CD4-positive, alpha-beta T cell treated with Interferon alpha-2 for 1 hour (primary cell): ENCODE measurements at regions not wholly inside any gene's neighbourhood (a gene's known extent, or its start where the extent isn't known, plus 50 kb on each side); places are given as distances from the start of the nearest gene placed in this dataset.

ENCODE experiments used
- DNase-seq, 2 donors: peaks; one replicate each; pipeline ENCODE4 v3.0.0-alpha.2; 2020 to 2022

DNA sequence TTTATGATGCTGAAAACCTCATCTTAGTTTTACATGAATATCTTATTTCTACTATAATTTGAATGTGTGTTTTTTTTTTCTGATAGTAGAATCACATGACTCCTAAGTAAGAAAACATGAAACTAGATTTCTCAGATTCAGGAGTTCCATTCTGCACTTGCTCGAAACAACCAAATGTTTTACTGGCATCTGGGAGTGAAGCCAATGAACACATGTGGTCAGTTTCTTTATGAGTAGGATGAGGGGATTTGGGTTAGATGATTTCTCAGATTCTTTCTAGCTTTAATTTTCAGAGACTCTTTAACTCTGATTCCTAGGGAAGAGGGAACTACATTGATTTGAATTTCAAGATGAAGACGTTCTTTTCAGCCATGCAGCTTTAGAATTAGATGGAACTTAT is 225.0 kb upstream of the NT5C1B start:
- DNase-seq = no peak

DNA sequence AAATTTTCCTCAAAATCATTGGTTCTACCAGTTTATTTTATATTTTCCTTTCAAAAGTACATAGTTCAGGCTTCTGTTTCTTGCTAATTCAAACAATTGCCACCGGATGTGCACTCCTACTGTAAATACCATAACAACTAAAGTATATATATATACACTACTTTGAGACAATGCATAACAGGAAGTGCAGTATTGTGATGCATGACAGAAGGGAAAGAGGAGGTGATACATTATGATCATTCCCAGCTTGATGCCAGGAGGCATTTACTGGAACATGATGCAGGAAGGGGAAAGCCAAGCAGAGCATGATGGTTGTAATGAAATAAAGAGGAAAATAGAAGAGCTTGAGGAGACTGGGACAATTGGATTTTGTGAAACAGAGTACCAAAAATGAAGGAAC is 215.2 kb upstream of the NT5C1B start:
- DNase-seq = no peak

DNA sequence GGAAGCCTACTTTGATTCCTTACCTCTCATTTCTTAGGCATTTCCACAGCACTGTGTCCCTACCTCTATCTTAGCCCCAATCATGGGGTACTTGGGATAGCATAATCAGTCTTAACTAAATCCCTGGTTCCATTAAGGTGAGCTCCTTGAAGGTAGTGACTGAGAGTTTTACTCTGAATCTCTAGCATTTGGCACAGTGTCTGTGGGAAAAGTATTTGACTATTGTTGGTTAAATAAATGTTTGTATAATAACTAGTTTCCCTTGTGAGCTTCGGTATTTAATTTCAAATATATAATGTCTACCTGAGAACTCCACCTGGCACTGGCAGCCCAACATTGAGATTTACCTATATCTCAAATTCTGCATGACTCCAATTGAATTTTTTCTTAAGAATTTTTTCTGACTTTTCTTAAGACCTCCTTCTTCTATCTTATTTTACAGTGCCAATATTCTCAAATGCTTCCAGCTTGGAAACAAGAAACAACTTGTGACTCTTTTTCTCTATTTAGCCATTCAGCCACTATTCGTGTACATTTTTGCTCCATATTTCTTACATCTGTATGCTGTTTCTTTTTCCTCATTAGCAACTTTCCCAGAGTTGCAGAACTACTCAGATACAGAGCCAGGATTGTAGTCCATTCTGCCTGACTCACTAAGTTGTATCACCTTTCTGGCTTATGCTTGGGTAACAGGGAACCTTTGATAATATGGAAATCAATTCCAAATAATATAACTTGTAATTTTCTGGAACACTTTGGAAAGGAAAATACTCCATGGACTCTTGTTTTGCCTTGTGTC is 214.0 kb upstream of the NT5C1B start:
- DNase-seq = no peak

DNA sequence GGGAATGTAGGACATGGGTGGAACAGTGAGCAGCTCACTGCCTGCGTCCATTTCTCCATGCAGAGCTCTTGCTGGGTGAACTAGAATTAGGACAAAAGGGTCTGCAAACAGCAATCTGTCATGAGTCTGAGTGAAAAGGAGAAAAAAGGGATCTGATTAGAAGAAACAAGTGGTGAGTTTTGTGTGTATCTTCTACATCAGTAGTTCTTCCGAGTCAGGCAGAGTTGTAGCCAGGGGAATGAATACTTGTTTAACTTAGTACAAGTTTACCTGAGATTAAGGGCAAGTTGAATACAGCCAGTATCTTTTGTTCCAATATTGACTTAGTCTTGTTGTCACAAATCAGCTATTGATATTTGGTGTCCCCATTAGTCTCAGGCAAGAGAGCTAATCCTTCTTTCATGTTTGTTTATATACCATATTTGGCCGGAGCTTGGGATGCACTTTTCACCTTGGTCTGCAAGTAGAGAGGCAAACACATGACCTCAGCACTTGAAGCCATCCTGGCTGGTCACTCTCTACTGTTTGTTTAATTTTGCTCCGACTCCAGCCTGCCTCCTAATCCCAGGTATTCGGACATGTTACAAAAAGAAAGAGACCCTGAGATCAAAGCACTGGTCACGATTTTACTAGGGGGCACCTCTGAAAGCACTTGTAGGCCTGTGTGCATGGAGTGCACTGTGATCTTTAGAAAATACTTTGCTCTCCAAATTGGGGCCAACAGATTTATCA is 211.0 kb upstream of the NT5C1B start:
- no peak for DNase-seq

DNA sequence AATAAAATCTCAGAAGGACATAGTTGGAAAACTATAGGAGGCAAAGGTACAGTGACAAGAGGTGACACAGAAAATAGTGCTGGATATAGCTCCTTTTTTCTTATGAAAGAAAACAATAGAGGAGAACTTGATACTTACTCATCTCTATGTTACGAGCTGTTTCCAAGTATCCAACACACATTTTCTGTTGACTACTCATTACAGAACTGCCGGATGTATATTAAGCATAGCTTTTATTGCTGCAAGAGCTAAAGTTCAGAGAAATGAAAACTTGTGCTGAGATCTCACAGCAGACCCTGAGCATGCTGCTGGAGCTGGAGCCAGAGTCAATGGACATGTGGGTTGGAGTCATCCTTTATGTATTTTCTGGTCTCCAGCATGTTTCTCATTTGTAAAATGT is 210.0 kb upstream of the NT5C1B start:
- no peak for DNase-seq

DNA sequence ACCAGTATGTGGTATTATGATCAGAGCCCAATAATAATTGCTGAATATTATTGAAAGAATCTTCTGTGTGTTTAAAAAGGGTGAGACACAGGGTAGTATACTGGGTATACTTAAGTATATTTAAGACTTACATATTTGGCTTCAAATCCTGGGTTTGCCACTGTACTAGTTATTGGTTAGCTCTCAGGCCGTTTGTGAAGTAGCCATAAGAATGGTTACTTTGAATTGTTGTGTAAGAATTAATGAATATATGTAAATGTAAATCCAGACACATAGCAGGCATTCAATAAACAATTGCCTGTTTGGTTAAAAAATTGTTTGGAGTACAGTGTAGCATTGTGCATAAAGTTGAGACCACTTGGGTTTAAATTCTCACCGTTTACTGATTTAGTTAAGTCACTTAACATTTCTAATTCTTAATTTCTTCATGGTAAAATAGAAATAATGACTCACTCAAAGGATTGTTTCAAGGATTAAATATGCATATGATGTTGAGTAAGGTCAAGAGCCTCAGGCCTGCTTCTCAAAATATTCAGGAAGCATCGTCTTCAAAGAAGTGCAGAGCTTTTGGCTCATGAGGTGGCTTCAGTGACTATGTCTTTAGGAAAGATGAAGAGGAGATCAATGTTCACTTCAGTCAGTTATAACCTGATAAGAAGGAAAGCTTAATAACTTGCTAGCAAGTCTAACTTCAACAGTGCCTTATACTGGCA is 207.9 kb upstream of the NT5C1B start:
- DNase-seq = no peak

DNA sequence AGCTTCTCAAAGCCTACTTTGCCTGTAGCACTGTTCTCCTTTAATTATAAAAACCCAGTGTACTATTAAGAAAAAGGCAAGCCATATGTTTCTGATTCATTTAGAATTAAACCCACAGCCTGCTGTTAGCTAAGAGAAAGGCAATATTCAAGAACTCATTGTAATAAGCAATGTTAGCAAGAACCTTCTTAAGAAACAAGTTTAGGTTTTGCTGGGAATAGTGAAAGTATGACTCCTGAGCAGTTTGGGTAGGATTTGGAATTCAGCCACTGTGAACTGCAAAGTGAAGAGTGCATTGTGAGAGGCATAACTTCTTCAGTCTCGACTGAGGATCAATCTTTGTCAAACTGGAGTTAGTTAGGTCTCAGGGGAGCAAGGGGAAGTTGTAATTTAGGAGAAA is 206.5 kb upstream of the NT5C1B start:
- no peak for DNase-seq

DNA sequence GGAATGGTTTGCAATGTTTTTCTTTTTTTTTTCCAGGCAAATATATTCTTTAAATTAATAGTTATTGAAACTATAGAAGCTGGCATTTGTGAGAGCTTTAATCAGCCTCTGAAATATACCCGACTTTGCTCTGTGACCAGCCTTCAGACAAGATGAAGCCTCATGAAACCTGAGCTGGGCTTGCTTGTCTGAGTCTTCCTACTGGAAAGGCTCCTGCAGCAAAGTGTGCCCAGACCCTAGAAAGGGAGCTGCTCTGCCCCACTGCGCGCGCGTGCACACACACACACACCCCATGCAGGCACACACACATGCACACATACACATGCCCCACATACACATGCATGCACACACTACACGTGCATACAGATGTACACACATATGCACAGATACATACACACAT is 203.3 kb upstream of the NT5C1B start:
- no peak for DNase-seq

DNA sequence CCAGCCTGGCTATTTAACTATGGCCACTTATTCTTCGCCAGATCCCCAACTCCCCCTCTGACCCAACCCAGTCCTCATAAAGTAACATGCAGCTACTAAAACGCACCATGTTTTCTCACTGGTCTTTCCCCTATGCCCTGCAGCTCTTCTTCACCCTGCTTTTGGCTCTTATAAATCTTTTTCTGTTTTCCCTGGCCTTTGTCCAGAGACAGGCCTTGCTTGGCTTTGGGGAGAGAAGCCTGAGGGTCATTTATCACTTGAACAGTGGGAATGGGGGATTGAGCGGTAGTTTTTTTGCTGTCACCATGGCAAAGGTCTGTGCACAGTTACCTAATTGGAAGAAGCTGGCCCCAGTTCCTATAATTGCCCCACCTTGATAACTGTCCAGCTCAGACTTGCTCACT is 202.9 kb upstream of the NT5C1B start:
- DNase-seq = no peak

DNA sequence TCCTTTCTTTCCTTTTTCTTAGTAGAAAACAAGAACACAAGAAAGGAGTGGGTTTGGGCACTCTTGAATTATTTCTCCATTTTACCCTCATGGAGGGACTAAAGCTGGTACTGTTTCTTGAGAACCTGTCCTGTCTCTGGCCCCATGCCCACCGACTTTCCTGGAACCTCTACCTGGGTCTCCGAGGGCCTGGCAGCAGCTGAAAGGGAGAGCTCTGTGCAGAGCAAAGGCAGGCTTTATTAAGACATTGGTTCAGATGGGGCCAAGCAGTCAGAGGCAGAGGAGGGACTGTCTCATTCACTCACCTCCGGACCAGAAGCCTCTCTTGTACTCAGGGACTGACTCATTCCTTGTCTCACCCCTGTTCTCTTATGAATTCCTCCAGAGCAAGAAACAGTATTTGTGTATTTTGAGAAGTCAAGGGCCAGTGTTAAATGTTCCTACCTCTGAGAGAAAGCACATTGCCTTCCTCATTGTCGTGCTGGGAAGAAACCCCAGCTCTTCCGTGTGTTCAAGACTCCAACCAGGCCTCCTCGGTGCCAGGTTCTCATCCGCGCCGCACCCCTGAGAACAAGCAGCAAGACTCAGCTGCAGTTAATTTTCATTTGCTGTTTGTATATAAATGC is 201.9 kb upstream of the NT5C1B start:
- no peak for DNase-seq

DNA sequence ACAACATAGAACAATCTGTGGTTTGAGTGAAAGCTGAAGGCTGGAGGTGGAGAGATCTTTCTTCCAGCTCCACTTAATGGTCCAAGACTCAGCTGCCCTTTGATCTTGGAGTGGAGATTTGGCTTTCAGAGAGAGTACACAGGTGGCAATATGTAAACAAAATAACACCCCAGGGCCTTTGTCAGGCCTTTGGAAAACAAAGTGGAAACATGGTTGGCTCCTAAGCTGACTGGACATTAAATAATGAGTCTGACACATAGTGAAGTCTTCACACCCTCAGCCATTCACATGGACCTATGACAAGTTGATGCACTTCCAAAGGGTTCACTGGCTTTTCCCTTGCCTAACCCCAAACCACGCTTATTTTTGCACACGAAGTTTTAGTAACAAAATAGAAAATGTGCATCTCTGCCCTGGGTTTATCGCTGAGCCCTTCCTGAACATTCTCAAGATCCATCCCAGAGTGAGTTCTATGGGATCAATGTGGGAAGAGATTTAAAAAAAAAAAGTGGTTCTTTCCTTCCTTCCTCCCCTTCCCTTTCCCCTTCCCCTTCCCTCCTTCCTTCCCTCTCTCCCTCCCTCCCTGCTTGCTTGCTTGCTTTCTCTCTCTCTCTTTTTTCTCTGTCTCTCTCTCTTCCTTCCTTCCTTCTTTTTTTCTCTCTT is 201.3 kb upstream of the NT5C1B start:
- DNase-seq = no peak

DNA sequence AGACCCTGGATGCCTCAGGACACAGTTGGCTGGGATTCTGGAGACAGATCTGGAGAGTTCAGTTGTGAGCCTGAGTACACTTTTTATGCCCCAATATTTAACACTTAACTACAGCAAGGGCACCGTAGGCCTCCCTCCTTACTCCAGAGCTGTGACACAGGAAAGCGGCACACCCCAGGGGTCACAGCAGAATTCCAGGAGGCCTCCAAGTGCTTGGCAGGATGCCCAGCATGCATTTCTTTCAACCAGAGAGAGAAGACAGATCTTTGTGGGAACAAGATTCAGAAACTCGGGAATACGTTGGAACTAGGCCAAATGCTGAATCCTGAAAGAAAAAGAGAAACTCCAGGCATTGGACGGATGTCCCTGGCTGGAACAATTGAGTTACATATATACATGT is 199.2 kb upstream of the NT5C1B start:
- no peak for DNase-seq

DNA sequence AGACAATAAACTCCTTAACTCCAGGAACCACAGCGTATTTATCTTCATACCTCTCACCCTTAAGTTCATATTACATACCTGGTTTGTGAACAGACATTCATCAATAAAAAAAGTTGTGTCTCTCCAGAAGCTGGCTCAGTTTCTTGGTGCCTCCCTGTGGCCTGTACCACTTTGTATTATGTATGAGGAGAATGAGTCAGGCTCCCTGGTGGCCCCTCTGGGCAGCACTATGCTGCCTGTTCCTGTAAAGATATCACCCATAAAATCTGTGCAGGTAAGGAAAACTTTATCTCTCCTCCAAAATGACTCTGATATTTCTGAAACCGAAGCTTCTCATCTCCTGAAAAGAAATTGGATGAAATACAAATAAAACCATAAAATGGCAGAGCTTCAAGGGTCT is 198.4 kb upstream of the NT5C1B start:
- DNase-seq = no peak

DNA sequence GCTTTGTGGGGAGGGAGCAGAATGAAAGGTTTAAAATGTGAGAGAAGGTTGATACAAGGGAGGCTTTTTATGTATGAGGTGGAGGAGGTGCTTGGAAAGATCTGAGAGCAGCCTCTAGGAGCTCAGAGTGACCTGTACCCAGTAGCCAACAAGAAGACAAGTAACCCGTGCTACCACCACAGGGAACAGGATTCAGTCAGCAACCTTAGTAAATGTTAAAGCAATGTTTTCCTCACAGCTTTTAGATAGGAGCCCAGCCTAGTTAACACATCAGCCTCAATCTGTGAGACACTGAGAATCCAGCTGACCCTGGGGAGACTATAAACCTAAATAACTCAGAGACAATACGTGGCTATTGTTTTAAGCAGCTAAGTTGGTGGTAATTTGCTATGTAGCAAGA is 194.9 kb upstream of the NT5C1B start:
- no peak for DNase-seq

DNA sequence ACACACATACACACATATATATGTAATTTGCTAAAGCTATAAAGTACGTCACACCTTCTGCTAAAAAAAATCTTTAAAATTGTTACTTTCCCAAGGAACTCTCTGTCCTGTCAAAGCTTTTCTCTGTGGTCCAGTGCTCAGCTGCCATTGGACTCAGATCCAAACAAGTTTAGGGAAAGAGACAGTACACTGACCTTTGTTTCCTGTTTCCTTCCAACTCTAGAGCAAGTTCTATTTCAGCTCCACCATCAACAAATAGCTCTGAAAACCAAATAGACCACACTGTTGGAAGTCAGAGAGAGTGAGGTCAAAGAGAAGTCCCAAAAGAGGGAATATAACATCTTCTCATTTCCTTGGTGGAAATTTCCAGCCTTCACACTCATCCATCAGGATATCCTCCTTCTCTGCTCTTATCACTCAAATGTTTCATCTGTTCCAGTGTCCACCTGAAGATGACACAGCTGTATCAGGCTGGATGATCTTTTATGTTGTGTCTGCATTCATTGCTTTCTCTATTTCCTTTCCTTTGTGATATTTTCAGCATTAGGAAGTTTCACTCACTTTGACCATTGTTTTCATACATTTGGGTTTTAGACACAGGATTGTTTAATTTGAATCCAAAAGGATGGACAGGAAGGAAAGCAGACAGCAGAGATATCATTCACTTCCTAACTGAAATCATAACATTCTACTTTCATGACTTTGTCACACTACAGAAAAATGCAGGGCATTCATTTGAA is 192.3 kb upstream of the NT5C1B start:
- DNase-seq = no peak

DNA sequence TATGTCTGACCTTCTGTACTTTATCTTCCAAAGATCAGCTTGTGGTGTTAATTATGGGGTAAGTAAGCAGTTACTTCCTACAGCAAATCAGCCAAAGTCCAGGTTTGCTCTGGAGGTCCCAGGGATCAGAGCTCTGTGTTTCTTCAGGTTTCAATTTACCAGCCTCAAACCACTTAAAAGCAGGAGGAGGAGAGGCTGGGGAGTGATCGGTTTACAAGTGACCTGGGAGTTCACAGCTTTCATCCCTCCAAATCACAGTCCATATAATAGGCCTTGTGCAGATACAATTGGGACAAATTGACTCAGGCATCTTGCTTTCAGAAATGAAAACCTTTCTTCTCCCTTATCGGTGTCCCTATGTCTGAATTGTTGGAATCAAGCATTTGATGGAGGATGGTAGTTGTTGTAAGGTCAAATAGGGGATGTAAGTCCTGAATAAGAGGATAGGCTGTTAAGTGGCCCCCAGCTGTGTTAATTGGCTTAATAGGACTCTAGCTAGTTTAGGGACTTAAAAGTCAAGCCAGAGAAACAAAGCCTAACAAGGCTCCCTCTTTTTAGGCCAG is 188.0 kb upstream of the NT5C1B start:
- no peak for DNase-seq

DNA sequence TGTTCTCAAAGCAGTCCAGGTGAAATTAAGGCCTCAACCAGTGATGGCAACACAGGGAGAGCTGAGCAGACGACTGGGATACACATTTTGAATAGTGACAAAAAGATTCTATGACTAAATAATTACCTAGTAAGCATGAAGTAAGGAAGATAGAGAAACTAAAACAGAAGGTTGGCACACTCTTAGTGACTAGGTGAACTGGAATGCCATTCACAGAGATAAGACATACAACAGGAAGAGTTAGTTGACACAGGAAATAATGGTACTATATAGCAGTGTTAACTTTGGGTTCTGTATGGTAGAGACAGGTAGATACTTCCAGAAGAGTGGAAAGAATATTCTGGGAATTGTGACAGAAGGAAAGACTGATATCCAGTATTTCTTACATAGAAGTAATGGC is 181.8 kb upstream of the NT5C1B start:
- no peak for DNase-seq

DNA sequence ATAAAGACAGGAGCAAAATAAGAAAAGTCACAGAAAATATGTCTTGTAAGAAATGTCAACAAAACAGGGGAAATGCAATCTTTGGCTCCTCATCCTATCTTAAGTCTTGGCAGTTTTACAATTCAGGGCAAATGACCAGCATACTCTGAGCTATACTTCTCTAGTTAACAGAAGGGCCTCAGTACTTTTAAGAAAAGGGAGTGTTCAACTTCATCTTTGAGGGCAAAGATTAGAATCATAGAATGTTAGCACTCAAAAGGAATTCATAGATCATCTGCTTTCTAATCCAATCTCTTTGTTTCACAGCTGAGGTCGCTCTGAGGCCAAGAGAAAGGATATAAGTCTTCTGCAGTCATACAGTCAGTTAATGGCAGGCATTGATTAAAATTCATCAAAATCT is 174.0 kb upstream of the NT5C1B start:
- DNase-seq = no peak

DNA sequence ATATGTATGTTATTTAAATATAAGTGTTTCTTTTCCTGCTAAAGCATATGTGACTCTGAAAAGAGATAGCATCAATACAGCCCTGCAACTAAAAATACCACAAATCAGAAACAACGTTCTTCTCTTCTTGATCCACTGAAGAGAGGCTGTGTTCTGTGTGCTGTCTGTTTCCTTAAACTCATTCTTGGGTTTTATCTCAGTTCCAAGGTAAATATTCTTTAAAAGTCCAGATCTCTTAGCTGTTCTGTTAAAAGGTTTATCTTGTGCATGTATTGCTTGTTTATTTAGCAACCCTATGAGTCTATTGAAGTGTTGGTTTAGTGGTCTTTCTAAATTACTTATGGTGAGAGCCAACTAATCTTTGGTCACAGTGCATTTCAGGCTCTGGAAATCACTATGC is 173.3 kb upstream of the NT5C1B start:
- no peak for DNase-seq

DNA sequence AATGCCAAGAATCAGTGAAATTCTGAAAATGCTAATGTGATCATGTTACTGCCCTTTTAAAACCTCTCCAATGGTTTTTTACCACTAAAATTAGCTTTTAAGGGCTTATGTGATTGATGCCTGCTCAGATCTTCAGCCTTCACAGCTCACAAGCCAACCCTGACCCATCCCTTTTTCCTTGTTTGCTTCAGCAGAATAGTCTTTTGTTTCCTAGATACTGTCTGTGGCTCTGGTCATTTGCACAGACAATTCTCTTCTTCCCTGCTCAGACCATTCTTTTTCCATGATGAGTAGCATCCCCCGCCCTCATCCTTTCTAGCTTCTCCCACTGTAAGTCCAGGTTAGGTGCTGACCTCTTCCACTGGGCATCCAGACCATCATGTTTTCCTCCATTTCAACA is 164.9 kb upstream of the NT5C1B start:
- DNase-seq = no peak

DNA sequence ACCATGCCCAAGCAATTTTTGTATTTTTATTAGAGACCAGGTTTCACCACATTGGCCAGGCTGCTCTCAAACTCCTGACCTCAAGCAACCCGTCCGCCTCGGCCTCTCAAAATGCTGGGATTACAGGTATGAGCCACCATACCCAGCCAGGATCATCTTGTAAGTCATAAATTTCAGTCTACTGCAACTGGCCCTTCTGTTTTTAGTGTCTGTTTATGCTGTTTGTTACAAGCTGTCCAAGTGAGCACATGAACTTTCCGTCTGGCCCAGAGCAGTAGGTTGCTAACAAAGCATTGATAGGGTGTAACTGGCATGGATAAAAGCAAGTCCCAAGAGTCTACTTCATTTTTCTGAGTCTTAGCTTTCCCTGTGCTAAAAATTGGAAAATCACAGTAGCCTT is 164.4 kb upstream of the NT5C1B start:
- no peak for DNase-seq
